Right atrium auricular region (tissue), 2 donors: ENCODE measurements at regions not wholly inside any gene's neighbourhood (a gene's known extent, or its start where the extent isn't known, plus 50 kb on each side); places are given as distances from the start of the nearest gene placed in this dataset.

Experiments used
- DNase-seq: peaks from one replicate; pipeline ENCODE4 v3.0.0-alpha.2; 2019; ENCODE audit warnings: low spot score
- H3K27ac ChIP-seq, 2 donors: fragments of 200-600 bp; sonication (generic); 1 replicate in 1 of 2; 2 replicates in 1 of 2; pipeline ENCODE4 v1.5.1; 2016 to 2019
- H3K27me3 ChIP-seq, 2 donors: fragments of 200-600 bp; sonication (generic); one replicate each; pipeline versions ENCODE4 v1.5.1 to v1.6.0; 2017 to 2019
- H3K36me3 ChIP-seq: fragments of 200-600 bp; sonication (generic); one replicate; pipeline ENCODE4 v1.5.1; 2016
- H3K4me1 ChIP-seq, 2 donors: fragments of 200-600 bp; sonication (generic); one replicate each; pipeline versions ENCODE4 v1.5.1 to v1.6.0; 2017 to 2019
- H3K4me3 ChIP-seq, 2 donors: fragments of 200-600 bp; sonication (generic); 1 replicate in 1 of 2; 2 replicates in 1 of 2; pipeline ENCODE4 v1.5.1; 2017 to 2019; ENCODE audit warnings: mild to moderate bottlenecking in 1 of 2, moderate library complexity in 1 of 2
- H3K9me3 ChIP-seq, 2 donors: fragments of 200-600 bp; sonication (generic); one replicate each; pipeline ENCODE4 v1.5.1; 2019
- TF ChIP-seq, protein P1 (sequence below), 2 donors: fragments of 200-600 bp; sonication (generic); IDR thresholded peaks; one replicate each; pipeline ENCODE4 v1.5.1; 2019; ENCODE audit warnings: antibody characterized with exemption in 2 of 2

- Histone ChIP-seq H3K4me3 (no peak overlapping the region), H3K9me3 (no peaks in the 10 kb centered on the region), H3K36me3 (no peaks in the 10 kb centered on the region), H3K27me3 (no peaks in the 10 kb centered on the region), H3K27ac (no peak overlapping the region), H3K4me1 (no peaks in the 10 kb centered on the region)
- TF ChIP-seq, protein P1, sequence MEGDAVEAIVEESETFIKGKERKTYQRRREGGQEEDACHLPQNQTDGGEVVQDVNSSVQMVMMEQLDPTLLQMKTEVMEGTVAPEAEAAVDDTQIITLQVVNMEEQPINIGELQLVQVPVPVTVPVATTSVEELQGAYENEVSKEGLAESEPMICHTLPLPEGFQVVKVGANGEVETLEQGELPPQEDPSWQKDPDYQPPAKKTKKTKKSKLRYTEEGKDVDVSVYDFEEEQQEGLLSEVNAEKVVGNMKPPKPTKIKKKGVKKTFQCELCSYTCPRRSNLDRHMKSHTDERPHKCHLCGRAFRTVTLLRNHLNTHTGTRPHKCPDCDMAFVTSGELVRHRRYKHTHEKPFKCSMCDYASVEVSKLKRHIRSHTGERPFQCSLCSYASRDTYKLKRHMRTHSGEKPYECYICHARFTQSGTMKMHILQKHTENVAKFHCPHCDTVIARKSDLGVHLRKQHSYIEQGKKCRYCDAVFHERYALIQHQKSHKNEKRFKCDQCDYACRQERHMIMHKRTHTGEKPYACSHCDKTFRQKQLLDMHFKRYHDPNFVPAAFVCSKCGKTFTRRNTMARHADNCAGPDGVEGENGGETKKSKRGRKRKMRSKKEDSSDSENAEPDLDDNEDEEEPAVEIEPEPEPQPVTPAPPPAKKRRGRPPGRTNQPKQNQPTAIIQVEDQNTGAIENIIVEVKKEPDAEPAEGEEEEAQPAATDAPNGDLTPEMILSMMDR (IDR thresholded peaks at IDR 0.05), result no peak
- no peak for DNase-seq
Measured at GRCh38 chr4:67091673-67092072, 453.6 kb downstream of the CENPC start.

DNA sequence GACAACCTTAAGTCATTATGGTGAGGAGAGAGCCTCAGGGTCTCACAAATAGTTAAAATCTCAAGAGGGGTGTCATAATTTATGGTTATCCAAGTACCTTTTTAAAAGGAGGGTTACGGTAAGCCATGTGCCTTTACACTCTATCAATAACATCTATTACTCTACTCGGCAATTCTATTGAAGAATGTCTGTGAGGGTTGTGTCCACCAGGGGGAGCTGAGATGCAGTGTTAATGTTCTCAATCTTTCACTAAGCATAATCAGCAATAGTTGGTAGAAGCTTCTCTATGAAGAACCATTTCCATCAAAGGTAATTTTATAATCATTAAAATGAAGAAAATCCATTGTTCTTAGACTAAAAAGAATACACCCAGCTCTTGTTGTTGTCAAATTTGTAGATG lies 457.4 kb downstream of the CENPC start:
- no peaks in the 10 kb centered on the region for H3K27me3 ChIP-seq
- no peaks in the 10 kb centered on the region for H3K9me3 ChIP-seq
- H3K27ac ChIP-seq, result no peak overlapping the region
- no peaks in the 10 kb centered on the region for H3K4me1 ChIP-seq
- H3K4me3 ChIP-seq, result no peak overlapping the region
- DNase-seq, result peak; percentile 77
- TF ChIP-seq, protein P1 (IDR thresholded peaks at IDR 0.05), result peak in 1 of 2 donors; percentile 54
- H3K36me3 ChIP-seq, result no peaks in the 10 kb centered on the region

GRCh38 chr4:67084783-67085182 lies 460.5 kb downstream of the CENPC start:
- no peaks in the 10 kb centered on the region for H3K36me3 ChIP-seq

DNA sequence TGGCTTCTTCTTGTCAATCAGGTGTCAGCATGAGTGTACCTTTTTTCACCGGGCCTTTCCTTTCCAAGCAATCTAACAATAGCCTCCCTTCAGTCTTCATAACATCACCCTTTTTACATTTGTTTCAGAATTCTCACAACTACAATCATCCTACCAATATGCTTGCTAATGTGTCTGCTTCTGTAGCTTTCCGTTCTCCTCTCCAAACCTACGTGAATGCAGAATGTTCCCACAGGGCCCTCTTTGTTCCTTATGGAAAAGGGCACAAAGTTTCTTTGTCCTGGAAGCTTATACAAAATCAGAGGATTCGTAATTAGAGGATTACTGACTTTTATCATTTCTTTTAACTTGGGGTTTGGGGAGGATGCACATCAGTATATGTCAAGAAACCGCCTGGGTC lies 461.8 kb downstream of the CENPC start:
- Histone ChIP-seq H3K4me1 (peaks cover 0 to 4% of the 10 kb centered on the region in 2 donors), H3K27ac (no peak overlapping the region), H3K9me3 (no peaks in the 10 kb centered on the region), H3K27me3 (no peaks in the 10 kb centered on the region), H3K36me3 (no peaks in the 10 kb centered on the region), H3K4me3 (no peak overlapping the region)
- TF ChIP-seq, protein P1 (IDR thresholded peaks at IDR 0.05), result no peak
- no peak for DNase-seq

More at GRCh38 chr4:67084783-67085182, 460.5 kb downstream of the CENPC start:
- TF ChIP-seq, protein P1 (IDR thresholded peaks at IDR 0.05), result no peak
- no peak overlapping the region for H3K4me3 ChIP-seq
- no peaks in the 10 kb centered on the region for H3K9me3 ChIP-seq
- DNase-seq, result no peak
- peaks cover 0 to 4% of the 10 kb centered on the region in 2 donors for H3K4me1 ChIP-seq
- no peaks in the 10 kb centered on the region for H3K27me3 ChIP-seq
- no peak overlapping the region for H3K27ac ChIP-seq

DNA sequence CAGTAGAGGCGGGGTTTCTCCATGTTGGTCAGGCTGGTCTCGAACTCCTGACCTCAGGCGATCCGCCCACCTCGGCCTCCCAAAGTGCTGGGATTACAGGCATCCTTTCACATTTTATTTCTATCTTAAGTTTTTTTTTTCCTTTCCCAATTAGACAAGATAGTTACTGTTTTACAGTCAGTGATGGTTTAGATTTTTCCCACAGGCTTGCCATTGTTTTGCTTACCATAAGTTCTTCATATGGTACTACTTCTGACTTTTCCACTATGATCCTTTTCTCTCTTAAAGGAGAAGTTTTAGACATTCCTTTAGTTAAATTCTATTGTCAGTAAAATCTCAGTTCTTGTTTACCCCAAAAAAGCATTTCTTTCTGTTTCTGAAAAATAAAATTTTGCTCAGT lies 462.6 kb downstream of the CENPC start:
- H3K4me3 ChIP-seq, result no peak overlapping the region
- H3K4me1 ChIP-seq, result peaks cover 0 to 4% of the 10 kb centered on the region in 2 donors
- TF ChIP-seq, protein P1 (IDR thresholded peaks at IDR 0.05), result no peak
- DNase-seq, result no peak
- no peaks in the 10 kb centered on the region for H3K36me3 ChIP-seq
- no peak overlapping the region for H3K27ac ChIP-seq
- H3K27me3 ChIP-seq, result no peaks in the 10 kb centered on the region
- H3K9me3 ChIP-seq, result no peaks in the 10 kb centered on the region

GRCh38 chr4:67080046-67080557 lies 465.2 kb downstream of the CENPC start:
- Histone ChIP-seq H3K4me1 (peaks cover 0 to 4% of the 10 kb centered on the region in 2 donors), H3K9me3 (no peaks in the 10 kb centered on the region), H3K27me3 (no peaks in the 10 kb centered on the region), H3K36me3 (no peaks in the 10 kb centered on the region), H3K4me3 (no peak overlapping the region), H3K27ac (no peak overlapping the region)
- DNase-seq, result no peak
- TF ChIP-seq, protein P1 (IDR thresholded peaks at IDR 0.05), result no peak
